ENCODE measurements at regions not wholly inside any gene's neighbourhood (a gene's known extent, or its start where the extent isn't known, plus 50 kb on each side); places are given as distances from the start of the nearest gene placed in this dataset.
"Not testable (repeated sequence)": the region's sequence is repeated elsewhere in the genome, so short reads cannot be mapped to it uniquely, and the experiment has no call there.

- H3K4me1 ChIP-seq (replicated peaks); H3K27ac ChIP-seq; DNase-seq (ENCODE audit: low spot score); H3K36me3 ChIP-seq; H3K9me3 ChIP-seq; H3K4me3 ChIP-seq; H3K27me3 ChIP-seq (replicated peaks; ENCODE audit: insufficient read depth); intact Hi-C loops (cut with DNase I): not testable (repeated sequence)
- 78% methylated on average over 14 of the region's 14 CpGs for WGBS
Observed at GRCh38 chr15:20240366-20240917, 301.2 kb downstream of the GOLGA6L6 start.

GRCh38 chr15:20239186-20239585 is 302.4 kb downstream of the GOLGA6L6 start:
- DNase-seq (ENCODE audit: low spot score); H3K4me3 ChIP-seq; H3K4me1 ChIP-seq (replicated peaks); H3K36me3 ChIP-seq; H3K27me3 ChIP-seq (replicated peaks; ENCODE audit: insufficient read depth); H3K27ac ChIP-seq; intact Hi-C loops (cut with DNase I); H3K9me3 ChIP-seq: not testable (repeated sequence)
- WGBS, result 81% methylated on average over 4 of the region's 4 CpGs

- intact Hi-C loops (cut with DNase I); H3K27me3 ChIP-seq (replicated peaks; ENCODE audit: insufficient read depth); H3K9me3 ChIP-seq; H3K36me3 ChIP-seq; DNase-seq (ENCODE audit: low spot score); H3K27ac ChIP-seq; H3K4me1 ChIP-seq (replicated peaks); H3K4me3 ChIP-seq: not testable (repeated sequence)
- WGBS, result 61% methylated on average over 13 of the region's 13 CpGs
Observed at GRCh38 chr15:20237256-20238020, 304.2 kb downstream of the GOLGA6L6 start.

GRCh38 chr15:20235728-20236127 is 305.9 kb downstream of the GOLGA6L6 start:
- DNase-seq (ENCODE audit: low spot score); H3K27me3 ChIP-seq (replicated peaks; ENCODE audit: insufficient read depth); H3K36me3 ChIP-seq; H3K4me3 ChIP-seq; intact Hi-C loops (cut with DNase I); H3K27ac ChIP-seq; H3K4me1 ChIP-seq (replicated peaks); H3K9me3 ChIP-seq: not testable (repeated sequence)
- 74% methylated on average over 6 of the region's 6 CpGs for WGBS

GRCh38 chr15:20234006-20234540 is 307.5 kb downstream of the GOLGA6L6 start:
- H3K27me3 ChIP-seq (replicated peaks; ENCODE audit: insufficient read depth); H3K4me1 ChIP-seq (replicated peaks); DNase-seq (ENCODE audit: low spot score); H3K4me3 ChIP-seq; H3K27ac ChIP-seq; H3K36me3 ChIP-seq; H3K9me3 ChIP-seq; intact Hi-C loops (cut with DNase I): not testable (repeated sequence)
- 68% methylated on average over 12 of the region's 12 CpGs for WGBS

- H3K36me3 ChIP-seq; intact Hi-C loops (cut with DNase I); H3K27ac ChIP-seq; DNase-seq (ENCODE audit: low spot score); H3K4me1 ChIP-seq (replicated peaks); H3K27me3 ChIP-seq (replicated peaks; ENCODE audit: insufficient read depth); H3K4me3 ChIP-seq; H3K9me3 ChIP-seq: not testable (repeated sequence)
- WGBS, result 68% methylated on average over 5 of the region's 5 CpGs
Observed at GRCh38 chr15:20232457-20232856, 309.1 kb downstream of the GOLGA6L6 start.

- DNase-seq (ENCODE audit: low spot score); H3K4me3 ChIP-seq; H3K4me1 ChIP-seq (replicated peaks); H3K27me3 ChIP-seq (replicated peaks; ENCODE audit: insufficient read depth); H3K27ac ChIP-seq; H3K9me3 ChIP-seq; intact Hi-C loops (cut with DNase I); H3K36me3 ChIP-seq: not testable (repeated sequence)
- 72% methylated on average over 3 of the region's 3 CpGs for whole genome bisulfite sequencing
Observed at GRCh38 chr15:20230656-20231055, 310.9 kb downstream of the GOLGA6L6 start.

- intact Hi-C loops (cut with DNase I); H3K27me3 ChIP-seq (replicated peaks; ENCODE audit: insufficient read depth); H3K4me3 ChIP-seq; H3K4me1 ChIP-seq (replicated peaks); DNase-seq (ENCODE audit: low spot score); H3K27ac ChIP-seq; H3K9me3 ChIP-seq; H3K36me3 ChIP-seq: not testable (repeated sequence)
- WGBS, result 77% methylated on average over 8 of the region's 8 CpGs
Observed at GRCh38 chr15:20228791-20229190, 312.8 kb downstream of the GOLGA6L6 start.

- intact Hi-C loops (cut with DNase I), result not testable (repeated sequence)
Observed at GRCh38 chr15:20227119-20227853, 314.3 kb downstream of the GOLGA6L6 start.

GRCh38 chr15:20226531-20226930 is 315.1 kb downstream of the GOLGA6L6 start:
- H3K4me3 ChIP-seq; DNase-seq (ENCODE audit: low spot score); H3K36me3 ChIP-seq; H3K27me3 ChIP-seq (replicated peaks; ENCODE audit: insufficient read depth); H3K4me1 ChIP-seq (replicated peaks); H3K27ac ChIP-seq; intact Hi-C loops (cut with DNase I); H3K9me3 ChIP-seq: not testable (repeated sequence)
- 74% methylated on average over 2 of the region's 2 CpGs for WGBS

More at GRCh38 chr15:20227119-20227853, 314.3 kb downstream of the GOLGA6L6 start:
- H3K27me3 ChIP-seq (replicated peaks; ENCODE audit: insufficient read depth); DNase-seq (ENCODE audit: low spot score); H3K27ac ChIP-seq; H3K4me3 ChIP-seq; H3K9me3 ChIP-seq; H3K36me3 ChIP-seq; H3K4me1 ChIP-seq (replicated peaks): not testable (repeated sequence)
- 76% methylated on average over 1 of the region's 1 CpG for WGBS

GRCh38 chr15:20221063-20221462 is 320.5 kb downstream of the GOLGA6L6 start:
- H3K4me1 ChIP-seq (replicated peaks); H3K36me3 ChIP-seq; H3K27me3 ChIP-seq (replicated peaks; ENCODE audit: insufficient read depth); intact Hi-C loops (cut with DNase I); H3K9me3 ChIP-seq; DNase-seq (ENCODE audit: low spot score); H3K4me3 ChIP-seq; H3K27ac ChIP-seq: not testable (repeated sequence)
- WGBS, result 69% methylated on average over 4 of the region's 4 CpGs

- intact Hi-C loops (cut with DNase I); H3K9me3 ChIP-seq; H3K27ac ChIP-seq; H3K36me3 ChIP-seq; DNase-seq (ENCODE audit: low spot score); H3K4me3 ChIP-seq; H3K27me3 ChIP-seq (replicated peaks; ENCODE audit: insufficient read depth); H3K4me1 ChIP-seq (replicated peaks): not testable (repeated sequence)
- 82% methylated on average over 4 of the region's 4 CpGs for WGBS
Observed at GRCh38 chr15:20219171-20219570, 322.4 kb downstream of the GOLGA6L6 start.
